IMR-90 (cell line): ENCODE measurements at regions not wholly inside any gene's neighbourhood (a gene's known extent, or its start where the extent isn't known, plus 50 kb on each side); places are given as distances from the start of the nearest gene placed in this dataset.

Source experiments
- ATAC-seq: fragments of 200-7000 bp; cut with Tn5 transposase; 2 replicates; pipeline ENCODE4 v1.9.1; 2020; ENCODE audit warnings: low read depth, mild to moderate bottlenecking, moderate library complexity
- BruUV-seq: library from RNA; stranded (reverse); fragments of 400-500 nt; replicated peaks from 2 replicates; lab custom pipeline; 2021; lab: Mats Ljungman, UMichigan
- CTCF ChIA-PET: fragments of 300-600 bp; formaldehyde crosslinking; extraction: SDS; loops from one replicate; lab custom pipeline; 2021; ENCODE audit warnings: antibody characterized with exemption; lab: Yijun Ruan, JAX
- POLR2A ChIA-PET: fragments of 300-600 bp; sonication (Branson Sonifier 250); formaldehyde crosslinking; loops from one replicate; lab custom pipeline; 2022; ENCODE audit warnings: antibody characterized with exemption; ENCODE audit not compliant: unreplicated experiment; lab: Charles Lee
- DNase-seq: peaks from one replicate; pipeline ENCODE4 v3.0.0; 2013
- H2AFZ ChIP-seq: replicated peaks from 2 replicates; pipeline ENCODE3; 2013; ENCODE audit warnings: low read length, mild to moderate bottlenecking; ENCODE audit not compliant: poor library complexity
- H2AK5ac ChIP-seq: 2 replicates; pipeline ENCODE4 v1.6.1; 2013; ENCODE audit warnings: low read depth, low read length, inconsistent platforms
- H2AK9ac ChIP-seq: replicated peaks from 2 replicates; pipeline ENCODE3; 2013; ENCODE audit warnings: mild to moderate bottlenecking, low read depth, low read length, moderate library complexity; ENCODE audit not compliant: poor library complexity
- H2BK120ac ChIP-seq: 2 replicates; pipeline ENCODE4 v1.6.1; 2013; ENCODE audit warnings: low read depth, low read length, inconsistent platforms
- H2BK15ac ChIP-seq: 3 replicates; pipeline ENCODE4 v1.6.1; 2013; ENCODE audit warnings: low read depth, low read length, inconsistent platforms
- H2BK20ac ChIP-seq: 2 replicates; pipeline ENCODE4 v1.6.1; 2013; ENCODE audit warnings: low read depth, mild to moderate bottlenecking, inconsistent platforms, low read length, moderate library complexity
- H2BK5ac ChIP-seq: 2 replicates; pipeline ENCODE4 v1.6.1; 2013; ENCODE audit warnings: mild to moderate bottlenecking, low read depth, low read length, inconsistent platforms; ENCODE audit not compliant: poor library complexity, severe bottlenecking
- H3K14ac ChIP-seq: replicated peaks from 2 replicates; pipeline ENCODE4 v1.6.1; 2013; ENCODE audit warnings: low read depth, low read length, inconsistent platforms
- H3K18ac ChIP-seq: 2 replicates; pipeline ENCODE4 v1.6.1; 2013; ENCODE audit warnings: low read depth, low read length, control low read depth
- H3K23ac ChIP-seq: 2 replicates; pipeline ENCODE4 v1.6.1; 2013; ENCODE audit warnings: low read depth, low read length, inconsistent platforms
- H3K27ac ChIP-seq: 2 replicates; pipeline ENCODE4 v1.5.1; 2013; ENCODE audit warnings: mild to moderate bottlenecking, control low read depth, low read length; ENCODE audit not compliant: insufficient read depth
- H3K27me3 ChIP-seq: 2 replicates; pipeline ENCODE4 v1.6.1; 2013; ENCODE audit warnings: low read length; ENCODE audit not compliant: control insufficient read depth, insufficient read depth
- H3K36me3 ChIP-seq: 2 replicates; pipeline ENCODE4 v1.6.1; 2013; ENCODE audit warnings: low read length, mixed read lengths; ENCODE audit not compliant: control insufficient read depth, insufficient read depth
- H3K4ac ChIP-seq: 2 replicates; pipeline ENCODE4 v1.6.1; 2013; ENCODE audit warnings: low read depth, low read length, inconsistent platforms
- H3K4me1 ChIP-seq: 2 replicates; pipeline ENCODE4 v1.6.1; 2013; ENCODE audit warnings: low read length, mixed read lengths; ENCODE audit not compliant: control insufficient read depth, insufficient read depth
- H3K4me2 ChIP-seq: 2 replicates; pipeline ENCODE4 v1.6.1; 2013; ENCODE audit warnings: low read depth, mild to moderate bottlenecking, control low read depth, low read length, moderate library complexity
- H3K4me3 ChIP-seq: 2 replicates; pipeline ENCODE4 v1.5.1; 2013; ENCODE audit warnings: low read depth, mild to moderate bottlenecking, control low read depth, low read length, moderate library complexity; ENCODE audit not compliant: insufficient read depth
- H3K56ac ChIP-seq: 2 replicates; pipeline ENCODE4 v1.6.1; 2013; ENCODE audit warnings: low read length, inconsistent platforms; ENCODE audit not compliant: insufficient read depth; ENCODE audit errors: extremely low read depth
- H3K79me1 ChIP-seq, 2 experiments: 2 replicates each; pipeline ENCODE4 v1.6.1; 2013; ENCODE audit warnings: low read length in 2 of 2, inconsistent platforms in 1 of 2, low read depth in 1 of 2
- H3K9ac ChIP-seq: 2 replicates; pipeline ENCODE4 v1.6.1; 2013; ENCODE audit warnings: low read depth, low read length, control low read depth
- H3K9me1 ChIP-seq: 2 replicates; pipeline ENCODE4 v1.6.1; 2013; ENCODE audit warnings: low read length, inconsistent platforms; ENCODE audit not compliant: insufficient read depth
- H3K9me3 ChIP-seq: 2 replicates; pipeline ENCODE4 v1.6.1; 2013; ENCODE audit warnings: low read length; ENCODE audit not compliant: control insufficient read depth, insufficient read depth
- H4K20me1 ChIP-seq: 2 replicates; pipeline ENCODE4 v1.6.1; 2013; ENCODE audit warnings: low read length, inconsistent platforms; ENCODE audit not compliant: insufficient read depth
- H4K5ac ChIP-seq: 2 replicates; pipeline ENCODE4 v1.6.1; 2013; ENCODE audit warnings: mild to moderate bottlenecking, low read depth, low read length, control low read depth
- H4K8ac ChIP-seq, 2 experiments: 2 replicates each; pipeline ENCODE4 v1.6.1; 2013; ENCODE audit warnings: low read depth in 2 of 2, low read length in 2 of 2, control low read depth in 1 of 2, inconsistent platforms in 1 of 2
- H4K91ac ChIP-seq: 2 replicates; pipeline ENCODE4 v1.6.1; 2013; ENCODE audit warnings: low read depth, low read length, inconsistent platforms; ENCODE audit not compliant: insufficient read depth
- BHLHE40 ChIP-seq: fragments of 150-350 bp; IDR thresholded peaks from 2 replicates; pipeline ENCODE4 v1.6.1; 2016; ENCODE audit warnings: mild to moderate bottlenecking, low read depth, low read length
- CEBPB ChIP-seq: IDR thresholded peaks from 2 replicates; pipeline ENCODE4 v1.6.1; 2012; ENCODE audit warnings: low read depth, low read length, improper control_type of control experiment
- CHD1 ChIP-seq: IDR thresholded peaks from 2 replicates; pipeline ENCODE4 v1.6.1; 2012; ENCODE audit warnings: low read depth, low read length, improper control_type of control experiment
- CTCF ChIP-seq: conservative IDR thresholded peaks from 2 replicates; pipeline ENCODE4 v1.5.1; 2012; ENCODE audit warnings: mild to moderate bottlenecking, low read depth, low read length, improper control_type of control experiment
- ELK1 ChIP-seq: fragments of 150-350 bp; IDR thresholded peaks from 2 replicates; pipeline ENCODE4 v1.6.1; 2016; ENCODE audit warnings: low read depth, mild to moderate bottlenecking, low read length, moderate library complexity, borderline replicate concordance
- FOS ChIP-seq: fragments of 150-350 bp; IDR thresholded peaks from 2 replicates; pipeline ENCODE4 v1.6.1; 2016; ENCODE audit warnings: low read depth, low read length
- MAFK ChIP-seq: IDR thresholded peaks from 2 replicates; pipeline ENCODE4 v1.6.1; 2012; ENCODE audit warnings: low read depth, low read length, improper control_type of control experiment
- MAZ ChIP-seq: IDR thresholded peaks from 2 replicates; pipeline ENCODE4 v1.6.1; 2012; ENCODE audit warnings: low read depth, mild to moderate bottlenecking, low read length, improper control_type of control experiment, moderate library complexity, borderline replicate concordance
- MXI1 ChIP-seq: IDR thresholded peaks from 2 replicates; pipeline ENCODE4 v1.6.1; 2012; ENCODE audit warnings: low read depth, mild to moderate bottlenecking, low read length, moderate library complexity, borderline replicate concordance
- NFE2L2 ChIP-seq: fragments of 150-350 bp; IDR thresholded peaks from 2 replicates; pipeline ENCODE4 v1.6.1; 2016; ENCODE audit warnings: low read depth, mild to moderate bottlenecking, low read length
- POLR2A ChIP-seq: IDR thresholded peaks from 2 replicates; pipeline ENCODE4 v1.6.1; 2012; ENCODE audit warnings: mild to moderate bottlenecking, low read depth, low read length
- RAD21 ChIP-seq: IDR thresholded peaks from 2 replicates; pipeline ENCODE4 v1.6.1; 2012; ENCODE audit warnings: low read length, improper control_type of control experiment
- RFX5 ChIP-seq: IDR thresholded peaks from 2 replicates; pipeline ENCODE4 v1.8.0; 2012; ENCODE audit warnings: low read depth, mild to moderate bottlenecking, low read length, moderate library complexity
- SMC3 ChIP-seq: fragments of 150-350 bp; IDR thresholded peaks from 2 replicates; pipeline ENCODE4 v1.6.1; 2016; ENCODE audit warnings: low read depth, mild to moderate bottlenecking, antibody characterized with exemption, low read length, moderate library complexity
- USF2 ChIP-seq: fragments of 150-350 bp; IDR thresholded peaks from 2 replicates; pipeline ENCODE4 v1.6.1; 2017; ENCODE audit warnings: mild to moderate bottlenecking, antibody characterized with exemption, low read length, low read depth
- WGBS, 2 experiments: methylation state at CpG; one replicate each; pipeline versions ENCODE4 v1.1.5 to v1.1.7; 2013; ENCODE audit warnings: missing lambda C conversion rate in 2 of 2; ENCODE audit not compliant: insufficient read length in 1 of 2; ENCODE audit errors: extremely low coverage in 2 of 2; 5-methylcytosine and 5-hydroxymethylcytosine counted together
- dilution Hi-C: fragments of 300-500 bp; cut with HindIII; formaldehyde crosslinking; loops from one replicate; pipeline ENCODE4 v1.14.3; 2018; ENCODE audit warnings: low sequenced_read_pairs; ENCODE audit not compliant: unreplicated experiment
- in situ Hi-C: fragments of 300-500 bp; cut with MboI; formaldehyde crosslinking; loops from 3 replicates; pipeline ENCODE4 v1.14.3; 2019; ENCODE audit warnings: low sequenced_read_pairs, inconsistent platforms, mixed read lengths
- intact Hi-C: fragments of 100-400 bp; cut with micrococcal nuclease; formaldehyde crosslinking; loops from 2 replicates; pipeline ENCODE4 v1.10.0; 2022

GRCh38 chr14:81743605-81744004 lies 210.0 kb upstream of the SEL1L start:
- H3K18ac ChIP-seq: no peak overlapping the region
- no peaks in the 10 kb centered on the region for H3K27me3 ChIP-seq
- H4K8ac ChIP-seq: no peak overlapping the region
- no peaks in the 10 kb centered on the region for H3K36me3 ChIP-seq
- DNase-seq (no peak), ATAC-seq (no peak)
- no peaks in the 10 kb centered on the region for H4K20me1 ChIP-seq
- H2BK5ac ChIP-seq: no peak overlapping the region
- no peak overlapping the region for H2AK9ac ChIP-seq
- intact Hi-C loops: no loop called here
- CTCF ChIA-PET: no interaction called here
- no peak overlapping the region for H4K91ac ChIP-seq
- H3K27ac ChIP-seq: no peak overlapping the region
- no peak overlapping the region for H4K5ac ChIP-seq
- no peak overlapping the region for H3K4me3 ChIP-seq
- H3K79me1 ChIP-seq: no peaks in the 10 kb centered on the region
- no peak overlapping the region for H3K56ac ChIP-seq
- no peak for TF ChIP-seq POLR2A
- TF ChIP-seq ELK1: no peak
- no peak for TF ChIP-seq CEBPB
- TF ChIP-seq MXI1: no peak
- no peak for TF ChIP-seq FOS
- TF ChIP-seq MAFK: no peak
- no peak for TF ChIP-seq RAD21
- TF ChIP-seq CTCF: no peak
- TF ChIP-seq NFE2L2: no peak
- no peak for TF ChIP-seq SMC3
- TF ChIP-seq RFX5: no peak
- TF ChIP-seq BHLHE40: no peak
- TF ChIP-seq CHD1: no peak
- no peak for TF ChIP-seq MAZ
- TF ChIP-seq USF2: no peak
- dilution Hi-C loops: no loop called here
- H2BK20ac ChIP-seq: no peak overlapping the region
- no peaks in the 10 kb centered on the region for H3K4me1 ChIP-seq
- no CpG with 5 or more reads among the region's 1 CpG for WGBS, 2 experiments
- no TSS peak for BruUV-seq
- H3K4me2 ChIP-seq: no peak overlapping the region
- H2AK5ac ChIP-seq: no peak overlapping the region
- no peak overlapping the region for H3K14ac ChIP-seq
- no peak overlapping the region for H2AFZ ChIP-seq
- H3K4ac ChIP-seq: no peak overlapping the region
- H3K9ac ChIP-seq: no peak overlapping the region
- no peak overlapping the region for H3K23ac ChIP-seq
- in situ Hi-C loops: no loop called here
- H2BK120ac ChIP-seq: no peak overlapping the region
- H3K9me3 ChIP-seq: peaks cover 4% of the 10 kb centered on the region
- POLR2A ChIA-PET: no interaction called here
- no peaks in the 10 kb centered on the region for H3K9me1 ChIP-seq
- no peak overlapping the region for H2BK15ac ChIP-seq
